ENCODE measurements at regions not wholly inside any gene's neighbourhood (a gene's known extent, or its start where the extent isn't known, plus 50 kb on each side); places are given as distances from the start of the nearest gene placed in this dataset.

GRCh38 chr11:70805971-70806370, 407.6 kb downstream of the CTTN start:
- H2AFZ ChIP-seq, result no peak overlapping the region
- Mint-ChIP-seq H3K27me3 (ENCODE audit: insufficient read depth, low read depth, poor library complexity) (peaks cover 12% of the 10 kb centered on the region), H3K36me3 (ENCODE audit: low read depth) (peaks cover 55% of the 10 kb centered on the region), H3K27ac (no peak overlapping the region), H3K4me3 (no peak overlapping the region), H3K4me1 (peaks cover 2% of the 10 kb centered on the region; the same call in 1 of the 3 replicates), H3K9me3 (no peaks in the 10 kb centered on the region)
- TF ChIP-seq POLR2AphosphoS5 (IDR thresholded peaks at IDR 0.05; ENCODE audit: low read depth) (no peak), CTCF (conservative IDR thresholded peaks at IDR 0.05; ENCODE audit: low read depth in 2 of 2) (peak in 1 of 2 experiments; percentile 16; a peak in 1 of 4 replicates)
- H3K4me3 ChIP-seq, result no peak overlapping the region
- ATAC-seq (peak; percentile 50), DNase-seq (ENCODE audit: low spot score) (no peak)
- no peaks in the 10 kb centered on the region for H3K27me3 ChIP-seq (ENCODE audit: insufficient read depth)
- no peaks in the 10 kb centered on the region for H3K4me1 ChIP-seq (ENCODE audit: insufficient read depth)
- H3K27ac ChIP-seq (ENCODE audit: low read depth), result no peak overlapping the region
- H4K20me1 ChIP-seq (replicated peaks; ENCODE audit: insufficient read depth), result no peaks in the 10 kb centered on the region; the same call in 1 of the 2 replicates
- no peaks in the 10 kb centered on the region for H3F3A ChIP-seq (replicated peaks; ENCODE audit: low read depth)
- H3K4me2 ChIP-seq, result no peak overlapping the region
- no peaks in the 10 kb centered on the region for H3K36me3 ChIP-seq (ENCODE audit: insufficient read depth)
- no peaks in the 10 kb centered on the region for H3K9me2 ChIP-seq (ENCODE audit: insufficient read depth)
- no peaks in the 10 kb centered on the region for H3K79me2 ChIP-seq (replicated peaks; ENCODE audit: insufficient read depth)

GRCh38 chr11:70806461-70807194, 408.3 kb downstream of the CTTN start:
- no peaks in the 10 kb centered on the region for H3K4me1 ChIP-seq (ENCODE audit: insufficient read depth)
- DNase-seq (ENCODE audit: low spot score) (no peak), ATAC-seq (no peak)
- H2AFZ ChIP-seq, result no peak overlapping the region
- H3K4me3 ChIP-seq, result no peak overlapping the region
- peaks cover 52% of the 10 kb centered on the region for H3K36me3 Mint-ChIP-seq (ENCODE audit: low read depth)
- no peak overlapping the region for H3K27ac ChIP-seq (ENCODE audit: low read depth)
- H3K27me3 Mint-ChIP-seq (ENCODE audit: insufficient read depth, low read depth, poor library complexity), result peaks cover 13% of the 10 kb centered on the region
- peaks cover 5% of the 10 kb centered on the region; the same call in 1 of the 2 replicates for H3K9me2 ChIP-seq (ENCODE audit: insufficient read depth)
- H3F3A ChIP-seq (replicated peaks; ENCODE audit: low read depth), result no peaks in the 10 kb centered on the region
- no peaks in the 10 kb centered on the region for H3K36me3 ChIP-seq (ENCODE audit: insufficient read depth)
- H4K20me1 ChIP-seq (replicated peaks; ENCODE audit: insufficient read depth), result no peaks in the 10 kb centered on the region
- H3K27me3 ChIP-seq (ENCODE audit: insufficient read depth), result no peaks in the 10 kb centered on the region
- no peak overlapping the region for H3K4me2 ChIP-seq
- H3K4me1 Mint-ChIP-seq, result no peaks in the 10 kb centered on the region; the same call in 2 of the 3 replicates
- H3K79me2 ChIP-seq (replicated peaks; ENCODE audit: insufficient read depth), result no peaks in the 10 kb centered on the region
- no peak overlapping the region for H3K4me3 Mint-ChIP-seq
- H3K27ac Mint-ChIP-seq, result no peak overlapping the region
- no peaks in the 10 kb centered on the region for H3K9me3 Mint-ChIP-seq
- TF ChIP-seq EZH2phosphoT487 (IDR thresholded peaks at IDR 0.05; ENCODE audit: unreplicated experiment) (no peak), ZNF331 (CRISPR knock-in tag; IDR thresholded peaks at IDR 0.05; ENCODE audit: low read depth) (no peak), JUNB (IDR thresholded peaks at IDR 0.05; ENCODE audit: unreplicated experiment) (no peak), STAT1 (IDR thresholded peaks at IDR 0.05; ENCODE audit: unreplicated experiment) (no peak), ZNF114 (CRISPR knock-in tag; IDR thresholded peaks at IDR 0.05) (no peak), CREB1 (CRISPR knock-in tag; IDR thresholded peaks at IDR 0.05; ENCODE audit: low read depth) (no peak), CTCF (conservative IDR thresholded peaks at IDR 0.05; ENCODE audit: low read depth in 2 of 2) (no peak), POLR2AphosphoS5 (IDR thresholded peaks at IDR 0.05; ENCODE audit: low read depth) (no peak), EZH2 (IDR thresholded peaks at IDR 0.05; ENCODE audit: low read depth, unreplicated experiment) (no peak), ZNF462 (CRISPR knock-in tag; IDR thresholded peaks at IDR 0.05) (no peak), NANOG (IDR thresholded peaks at IDR 0.05; ENCODE audit: borderline replicate concordance) (no peak)

Measured in GM23338 (cell line).